GM12875 (cell line): ENCODE measurements at regions not wholly inside any gene's neighbourhood (a gene's known extent, or its start where the extent isn't known, plus 50 kb on each side); places are given as distances from the start of the nearest gene placed in this dataset.

ENCODE experiments used
- H3K4me3 ChIP-seq: one replicate; pipeline ENCODE4 v1.5.1; 2011; ENCODE audit warnings: low read depth, low read length, control low read depth
- CTCF ChIP-seq: IDR thresholded peaks from 2 replicates; pipeline ENCODE4 v1.5.1; 2011; ENCODE audit warnings: low read depth, mild to moderate bottlenecking, control low read depth, inconsistent platforms, low read length, moderate library complexity, borderline replicate concordance; ENCODE audit not compliant: insufficient read depth

GRCh38 chr2:142782942-142783443 lies 94.5 kb upstream of the KYNU start:
- no peak overlapping the region for H3K4me3 ChIP-seq
- TF ChIP-seq CTCF: no peak

DNA sequence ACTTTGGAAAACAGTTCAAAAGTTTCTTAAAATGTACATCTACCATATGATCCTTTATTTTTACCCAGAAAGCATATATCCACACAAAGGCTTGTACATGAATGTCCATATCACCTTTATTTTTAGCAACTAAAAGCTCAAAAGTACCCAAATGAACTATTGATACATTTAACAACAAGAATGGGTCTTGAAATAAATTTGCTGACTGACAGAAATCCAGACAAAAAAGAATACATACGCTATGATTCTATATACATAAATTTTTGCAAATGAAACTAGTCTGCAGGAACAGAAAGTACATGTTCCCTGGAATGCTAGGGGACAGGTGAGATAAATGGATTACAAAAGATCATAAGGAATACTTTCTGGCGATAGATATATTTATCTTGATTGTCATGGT lies 96.3 kb upstream of the KYNU start:
- TF ChIP-seq CTCF: no peak
- H3K4me3 ChIP-seq: no peak overlapping the region

- H3K4me3 ChIP-seq: no peak overlapping the region
- TF ChIP-seq CTCF: no peak
Measured at GRCh38 chr2:142778289-142778688, 99.2 kb upstream of the KYNU start.

- TF ChIP-seq CTCF: no peak
- H3K4me3 ChIP-seq: no peak overlapping the region
Measured at GRCh38 chr2:142777742-142778141, 99.7 kb upstream of the KYNU start.

DNA sequence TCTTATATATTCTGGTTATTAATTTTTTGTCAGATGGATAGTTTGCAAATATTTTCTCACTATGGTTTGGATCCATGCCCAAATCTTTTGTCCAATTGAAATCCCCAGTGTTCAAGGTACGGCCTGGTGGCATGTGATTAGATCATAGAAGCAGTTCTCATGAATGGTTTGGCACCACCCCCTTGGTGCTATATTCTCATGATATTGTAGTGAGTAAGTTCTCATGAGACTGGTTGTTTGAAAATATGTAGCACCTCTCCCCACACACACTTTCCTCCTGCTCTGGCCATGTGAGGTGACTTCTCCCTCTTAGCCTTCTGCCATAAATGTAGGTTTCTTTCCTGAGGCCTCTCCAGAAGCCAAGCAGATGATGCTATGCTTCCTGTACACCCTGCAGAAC lies 107.7 kb upstream of the KYNU start:
- no peak overlapping the region for H3K4me3 ChIP-seq
- TF ChIP-seq CTCF: no peak

GRCh38 chr2:142767847-142768246 lies 109.6 kb upstream of the KYNU start:
- no peak for TF ChIP-seq CTCF
- H3K4me3 ChIP-seq: no peak overlapping the region

GRCh38 chr2:142758973-142759372 lies 118.5 kb upstream of the KYNU start:
- no peak overlapping the region for H3K4me3 ChIP-seq

More at GRCh38 chr2:142758973-142759372, 118.5 kb upstream of the KYNU start:
- no peak for TF ChIP-seq CTCF
